Hepatocyte (in vitro differentiated cells): ENCODE measurements at regions not wholly inside any gene's neighbourhood (a gene's known extent, or its start where the extent isn't known, plus 50 kb on each side); places are given as distances from the start of the nearest gene placed in this dataset.
"Not testable (repeated sequence)": the region's sequence is repeated elsewhere in the genome, so short reads cannot be mapped to it uniquely, and the experiment has no call there.

Source experiments
- DNase-seq: peaks from one replicate; pipeline ENCODE4 v3.0.0-alpha.2; 2016; ENCODE audit warnings: low spot score
- H2AFZ ChIP-seq: fragments of 200-600 bp; sonication (generic); 2 replicates; pipeline ENCODE4 v1.6.0; 2016; ENCODE audit warnings: antibody characterized with exemption, mild to moderate bottlenecking
- H3K27ac ChIP-seq: fragments of 200-600 bp; sonication (generic); 2 replicates; pipeline ENCODE4 v1.5.1; 2016; ENCODE audit warnings: mild to moderate bottlenecking
- H3K27me3 ChIP-seq: fragments of 200-600 bp; sonication (generic); 2 replicates; pipeline ENCODE4 v1.6.1; 2016
- H3K36me3 ChIP-seq: fragments of 200-600 bp; sonication (generic); replicated peaks from 2 replicates; pipeline ENCODE4 v1.5.1; 2016; ENCODE audit warnings: low read depth; ENCODE audit not compliant: insufficient read depth
- H3K4me1 ChIP-seq: fragments of 200-600 bp; sonication (generic); 2 replicates; pipeline ENCODE4 v1.5.1; 2016; ENCODE audit warnings: mild to moderate bottlenecking, moderate library complexity; ENCODE audit not compliant: insufficient read depth
- H3K4me2 ChIP-seq: fragments of 200-600 bp; sonication (generic); 2 replicates; pipeline ENCODE4 v1.6.0; 2016
- H3K4me3 ChIP-seq: fragments of 200-600 bp; sonication (generic); 2 replicates; pipeline ENCODE4 v1.5.1; 2016; ENCODE audit warnings: mild to moderate bottlenecking
- H3K79me2 ChIP-seq: fragments of 200-600 bp; sonication (generic); 2 replicates; pipeline ENCODE4 v1.6.0; 2017; ENCODE audit warnings: mild to moderate bottlenecking
- H3K9me2 ChIP-seq: fragments of 200-600 bp; sonication (generic); replicated peaks from 2 replicates; pipeline ENCODE4 v1.6.0; 2017; ENCODE audit warnings: mild to moderate bottlenecking; ENCODE audit not compliant: insufficient read depth
- H3K9me3 ChIP-seq: fragments of 200-600 bp; sonication (generic); 2 replicates; pipeline ENCODE4 v1.5.1; 2016; ENCODE audit warnings: low read depth, mild to moderate bottlenecking
- H4K20me1 ChIP-seq: fragments of 200-600 bp; sonication (generic); 2 replicates; pipeline ENCODE4 v1.6.0; 2016; ENCODE audit warnings: mild to moderate bottlenecking; ENCODE audit not compliant: insufficient read depth, poor library complexity, severe bottlenecking
- EZH2 ChIP-seq: fragments of 200-600 bp; sonication (generic); IDR thresholded peaks from 2 replicates; pipeline ENCODE4 v1.6.1; 2016; ENCODE audit warnings: antibody characterized with exemption, mild to moderate bottlenecking, borderline replicate concordance
- EZH2phosphoT487 ChIP-seq: fragments of 200-600 bp; sonication (generic); IDR thresholded peaks from one replicate; pipeline ENCODE4 v1.6.1; 2018; ENCODE audit warnings: antibody characterized with exemption, mild to moderate bottlenecking, low read depth, moderate library complexity; ENCODE audit not compliant: unreplicated experiment, severe bottlenecking
- WGBS: methylation state at CpG from one replicate; pipeline ENCODE4 v1.1.6; 2016; ENCODE audit warnings: low lambda C conversion rate; ENCODE audit errors: missing lambda C conversion rate; 5-methylcytosine and 5-hydroxymethylcytosine counted together
- TF ChIP-seq, protein P1 (sequence below): fragments of 200-600 bp; sonication (generic); IDR thresholded peaks from 2 replicates; pipeline ENCODE4 v1.5.1; 2016; ENCODE audit warnings: antibody characterized with exemption, mild to moderate bottlenecking; ENCODE audit not compliant: poor library complexity

DNA sequence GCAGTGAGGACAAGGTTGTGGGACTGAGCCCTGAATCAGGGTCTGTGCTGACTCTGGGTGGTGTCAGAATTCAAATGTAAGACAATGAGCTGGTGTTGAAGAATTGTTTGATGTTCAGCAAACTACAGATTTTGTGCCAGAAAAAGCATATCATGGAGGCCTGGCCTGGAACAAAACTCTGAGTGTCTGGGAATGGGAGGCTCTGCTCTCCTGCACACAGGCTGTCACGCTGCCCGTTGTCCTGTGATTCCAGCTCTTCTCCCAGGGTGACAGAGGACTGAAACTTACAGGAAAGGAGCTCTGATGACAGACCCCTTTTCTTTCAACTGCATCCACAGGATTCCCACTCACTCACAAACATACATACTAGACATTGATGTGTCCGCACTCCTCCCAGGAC, 120.1 kb downstream of the ZNF486 start:
- H3K79me2 ChIP-seq, result no peaks in the 10 kb centered on the region
- H3K27me3 ChIP-seq, result no peaks in the 10 kb centered on the region
- TF ChIP-seq EZH2phosphoT487 (no peak), EZH2 (no peak)
- TF ChIP-seq, protein P1, sequence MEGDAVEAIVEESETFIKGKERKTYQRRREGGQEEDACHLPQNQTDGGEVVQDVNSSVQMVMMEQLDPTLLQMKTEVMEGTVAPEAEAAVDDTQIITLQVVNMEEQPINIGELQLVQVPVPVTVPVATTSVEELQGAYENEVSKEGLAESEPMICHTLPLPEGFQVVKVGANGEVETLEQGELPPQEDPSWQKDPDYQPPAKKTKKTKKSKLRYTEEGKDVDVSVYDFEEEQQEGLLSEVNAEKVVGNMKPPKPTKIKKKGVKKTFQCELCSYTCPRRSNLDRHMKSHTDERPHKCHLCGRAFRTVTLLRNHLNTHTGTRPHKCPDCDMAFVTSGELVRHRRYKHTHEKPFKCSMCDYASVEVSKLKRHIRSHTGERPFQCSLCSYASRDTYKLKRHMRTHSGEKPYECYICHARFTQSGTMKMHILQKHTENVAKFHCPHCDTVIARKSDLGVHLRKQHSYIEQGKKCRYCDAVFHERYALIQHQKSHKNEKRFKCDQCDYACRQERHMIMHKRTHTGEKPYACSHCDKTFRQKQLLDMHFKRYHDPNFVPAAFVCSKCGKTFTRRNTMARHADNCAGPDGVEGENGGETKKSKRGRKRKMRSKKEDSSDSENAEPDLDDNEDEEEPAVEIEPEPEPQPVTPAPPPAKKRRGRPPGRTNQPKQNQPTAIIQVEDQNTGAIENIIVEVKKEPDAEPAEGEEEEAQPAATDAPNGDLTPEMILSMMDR, result no peak
- no peaks in the 10 kb centered on the region for H3K36me3 ChIP-seq
- H3K27ac ChIP-seq, result no peak overlapping the region
- no peak overlapping the region for H2AFZ ChIP-seq
- no peaks in the 10 kb centered on the region for H4K20me1 ChIP-seq
- H3K4me2 ChIP-seq, result no peak overlapping the region
- no peaks in the 10 kb centered on the region for H3K4me1 ChIP-seq
- DNase-seq, result no peak
- H3K9me2 ChIP-seq, result no peaks in the 10 kb centered on the region
- no peak overlapping the region for H3K4me3 ChIP-seq
- 91% methylated on average over 3 of the region's 3 CpGs for WGBS
- no peaks in the 10 kb centered on the region for H3K9me3 ChIP-seq

DNA sequence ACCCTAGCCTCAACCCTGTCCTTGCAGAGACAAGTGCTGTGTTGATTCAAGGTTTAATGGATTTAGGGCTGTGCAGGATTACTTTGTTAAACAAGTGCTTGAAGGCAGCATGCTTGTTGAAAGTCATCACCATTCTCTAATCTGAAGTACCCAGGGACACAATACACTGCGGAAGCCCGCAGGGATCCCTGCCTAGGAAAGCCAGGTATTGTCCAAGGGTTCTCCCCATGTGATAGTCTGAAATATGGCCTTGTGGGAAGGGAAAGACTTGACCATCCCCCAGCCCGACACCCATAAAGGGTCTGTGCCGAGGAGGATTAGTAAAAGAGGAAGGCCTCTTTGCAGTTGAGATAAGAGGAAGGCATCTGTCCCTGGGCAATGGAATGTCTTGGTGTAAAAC, 118.9 kb downstream of the ZNF486 start:
- not testable (repeated sequence) for H3K9me3 ChIP-seq, H3K27ac ChIP-seq, H3K79me2 ChIP-seq, H2AFZ ChIP-seq, H3K9me2 ChIP-seq, H3K4me1 ChIP-seq, H3K36me3 ChIP-seq, H3K4me2 ChIP-seq, H4K20me1 ChIP-seq, H3K4me3 ChIP-seq, H3K27me3 ChIP-seq
- DNase-seq, result peak; percentile 9
- 26% methylated on average over 4 of the region's 4 CpGs for WGBS

DNA sequence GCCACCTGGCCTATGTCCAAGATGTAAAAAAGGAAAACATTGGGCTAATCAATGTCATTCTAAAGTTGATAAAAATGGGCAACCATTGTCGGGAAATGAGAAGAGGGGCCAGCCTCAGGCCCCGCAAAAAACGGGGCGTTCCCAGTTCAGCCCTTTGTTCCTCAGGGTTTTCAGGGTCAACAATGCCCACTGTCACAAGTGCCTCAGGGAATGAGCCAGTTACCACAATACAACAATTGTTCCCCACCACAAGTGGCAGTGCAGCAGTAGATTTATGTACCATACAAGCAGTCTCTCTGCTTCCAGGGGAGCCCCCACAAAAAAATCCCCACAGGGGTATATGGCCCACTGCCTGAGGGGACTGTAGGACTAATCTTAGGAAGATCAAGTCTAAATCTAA, 112.5 kb downstream of the ZNF486 start:
- H3K4me2 ChIP-seq, result no peak overlapping the region
- H2AFZ ChIP-seq, result no peak overlapping the region
- no peak overlapping the region for H3K4me3 ChIP-seq
- 74% methylated on average over 4 of the region's 4 CpGs for WGBS
- no peaks in the 10 kb centered on the region for H3K27me3 ChIP-seq
- no peak overlapping the region for H3K27ac ChIP-seq
- no peaks in the 10 kb centered on the region for H3K36me3 ChIP-seq
- no peaks in the 10 kb centered on the region for H3K9me2 ChIP-seq
- H4K20me1 ChIP-seq, result no peaks in the 10 kb centered on the region
- DNase-seq, result no peak
- no peaks in the 10 kb centered on the region for H3K9me3 ChIP-seq
- peaks cover 3% of the 10 kb centered on the region for H3K4me1 ChIP-seq
- no peaks in the 10 kb centered on the region for H3K79me2 ChIP-seq
- TF ChIP-seq, protein P1, result no peak
- no peak for TF ChIP-seq EZH2
- no peak for TF ChIP-seq EZH2phosphoT487

DNA sequence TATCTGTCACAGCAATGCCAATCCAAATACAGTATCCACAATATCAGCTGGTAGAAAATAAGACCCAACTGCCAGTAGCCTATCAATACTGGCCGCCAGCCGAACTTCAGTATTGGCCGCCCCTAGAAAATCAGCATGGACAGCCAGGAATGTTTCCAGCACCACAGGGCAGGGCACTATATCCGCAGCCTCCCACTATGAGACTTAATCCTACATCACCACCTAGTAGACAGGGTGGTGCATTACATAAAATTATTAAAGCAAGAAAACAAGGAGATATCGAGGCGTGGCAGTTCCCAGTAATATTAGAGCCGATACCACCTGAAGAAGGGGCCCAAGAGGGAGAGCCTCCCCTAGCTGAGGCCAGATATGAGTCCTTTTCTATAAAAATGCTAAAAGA, 111.3 kb downstream of the ZNF486 start:
- peak; percentile 39 for DNase-seq
- no peaks in the 10 kb centered on the region for H3K9me3 ChIP-seq

DNA sequence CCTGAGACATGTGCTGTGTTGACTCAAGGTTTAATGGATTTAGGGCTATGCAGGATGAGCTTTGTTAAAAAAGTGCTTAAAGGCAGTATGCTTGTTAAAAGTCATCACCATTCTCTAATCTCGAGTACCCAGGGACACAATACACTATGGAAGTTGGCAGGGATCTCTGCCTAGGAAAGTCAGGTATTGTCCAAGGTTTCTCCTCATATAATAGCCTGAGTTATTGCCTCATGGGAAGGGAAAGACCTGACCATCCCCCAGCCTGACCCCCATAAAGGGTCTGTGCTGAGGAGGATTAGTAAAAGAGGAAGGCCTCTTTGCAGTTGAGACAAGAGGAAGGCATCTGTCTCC, 109.7 kb downstream of the ZNF486 start:
- H3K36me3 ChIP-seq, H4K20me1 ChIP-seq, H3K27me3 ChIP-seq, DNase-seq, H3K79me2 ChIP-seq, H3K4me3 ChIP-seq, H3K9me3 ChIP-seq, H3K9me2 ChIP-seq, H3K4me1 ChIP-seq, H3K4me2 ChIP-seq: not testable (repeated sequence)
- WGBS, result 27% methylated on average over 1 of the region's 1 CpG
- Histone ChIP-seq H3K27ac (peak overlapping the region; percentile 16), H2AFZ (peak overlapping the region; percentile 50)

More for the DNA sequence above, 111.3 kb downstream of the ZNF486 start:
- H3K4me2 ChIP-seq, result no peak overlapping the region
- H3K4me1 ChIP-seq, result peaks cover 3% of the 10 kb centered on the region
- no peak overlapping the region for H3K4me3 ChIP-seq
- no peaks in the 10 kb centered on the region for H3K36me3 ChIP-seq
- 69% methylated on average over 7 of the region's 7 CpGs for WGBS
- no peaks in the 10 kb centered on the region for H3K79me2 ChIP-seq
- no peak overlapping the region for H3K27ac ChIP-seq
- no peaks in the 10 kb centered on the region for H3K27me3 ChIP-seq
- H2AFZ ChIP-seq, result no peak overlapping the region
- no peaks in the 10 kb centered on the region for H3K9me2 ChIP-seq
- H4K20me1 ChIP-seq, result no peaks in the 10 kb centered on the region
- no peak for TF ChIP-seq EZH2
- TF ChIP-seq, protein P1, result peak; percentile 42
